Sigmoid colon (tissue), 4 donors: ENCODE measurements at regions not wholly inside any gene's neighbourhood (a gene's known extent, or its start where the extent isn't known, plus 50 kb on each side); places are given as distances from the start of the nearest gene placed in this dataset.

ENCODE experiments used
- CTCF ChIP-seq, 4 experiments: fragments of 450-650 bp in 3 of 4; fragments of 200-600 bp in 1 of 4; IDR thresholded peaks; one replicate each; pipeline ENCODE4 v1.5.1; 2016 to 2019; ENCODE audit warnings: antibody characterized with exemption in 4 of 4, mild to moderate bottlenecking in 3 of 4, moderate library complexity in 2 of 4
- EP300 ChIP-seq, 4 donors: sonication (generic); formaldehyde crosslinking; IDR thresholded peaks; one replicate each; pipeline ENCODE4 v1.6.1; 2017; ENCODE audit warnings: antibody characterized with exemption in 4 of 4
- POLR2AphosphoS5 ChIP-seq, 4 donors: sonication (generic); formaldehyde crosslinking; IDR thresholded peaks; one replicate each; pipeline ENCODE4 v1.6.1; 2017; ENCODE audit warnings: antibody characterized with exemption in 4 of 4

DNA sequence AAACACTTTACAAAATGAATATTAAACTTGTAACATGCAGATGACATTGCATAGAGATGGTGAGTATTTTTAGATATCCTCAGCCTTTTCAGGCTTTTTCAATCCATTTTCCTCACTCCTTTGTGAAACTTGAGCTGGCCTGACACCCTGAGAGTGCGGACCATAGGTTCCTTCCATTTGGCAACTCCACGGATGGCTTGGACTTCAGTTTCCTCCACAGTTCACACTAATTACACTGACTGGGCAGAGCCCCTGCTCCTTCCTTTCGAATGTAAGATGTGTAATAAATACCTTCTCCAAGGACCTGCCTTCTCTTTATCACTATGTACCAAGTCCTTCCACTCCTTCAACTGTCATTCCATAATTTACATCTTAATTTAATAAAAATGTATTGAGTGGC lies 141.7 kb upstream of the LRIG1 start:
- TF ChIP-seq CTCF (IDR thresholded peaks at IDR 0.05) (no peak), POLR2AphosphoS5 (IDR thresholded peaks at IDR 0.05) (no peak), EP300 (IDR thresholded peaks at IDR 0.05) (no peak)
